OCI-LY1 (cell line): ENCODE measurements at regions not wholly inside any gene's neighbourhood (a gene's known extent, or its start where the extent isn't known, plus 50 kb on each side); places are given as distances from the start of the nearest gene placed in this dataset.

Experiments
- CTCF ChIP-seq: fragments of 200-600 bp; sonication (generic), shearing (Covaris generic); IDR thresholded peaks from 2 replicates; pipeline ENCODE4 v1.5.1; 2017; ENCODE audit warnings: mild to moderate bottlenecking, antibody characterized with exemption, low read length, moderate library complexity, mixed read lengths
- EZH2 ChIP-seq: fragments of 200-600 bp; sonication (generic), shearing (Covaris generic); IDR thresholded peaks from 2 replicates; pipeline ENCODE4 v1.8.0; 2017; ENCODE audit warnings: borderline replicate concordance, mixed run types, mild to moderate bottlenecking, antibody characterized with exemption, low read length, moderate library complexity, mixed read lengths

- TF ChIP-seq CTCF (peak; percentile 77), EZH2 (no peak)
These were observed 885.4 kb downstream of the PDCD6IP start for GRCh38 chr3:34683851-34684250.
